Glutamatergic neuron (in vitro differentiated cells): ENCODE measurements at regions not wholly inside any gene's neighbourhood (a gene's known extent, or its start where the extent isn't known, plus 50 kb on each side); places are given as distances from the start of the nearest gene placed in this dataset.

Experiments
- DNase-seq: peaks from one replicate; pipeline ENCODE4 v3.0.0; 2022
- H3K27ac Mint-ChIP-seq: one replicate; pipeline ENCODE4 v1.8.0; 2020; ENCODE audit warnings: mild to moderate bottlenecking, mixed read lengths, inconsistent platforms; ENCODE audit not compliant: unreplicated experiment
- H3K27me3 Mint-ChIP-seq: one replicate; pipeline ENCODE4 v1.8.0; 2020; ENCODE audit warnings: mild to moderate bottlenecking, moderate library complexity, mixed read lengths, inconsistent platforms; ENCODE audit not compliant: unreplicated experiment
- H3K36me3 Mint-ChIP-seq: one replicate; pipeline ENCODE4 v1.8.0; 2020; ENCODE audit warnings: mild to moderate bottlenecking, mixed read lengths, inconsistent platforms; ENCODE audit not compliant: unreplicated experiment
- H3K4me1 Mint-ChIP-seq: one replicate; pipeline ENCODE4 v1.8.0; 2020; ENCODE audit warnings: mild to moderate bottlenecking, low read depth, mixed read lengths, inconsistent platforms; ENCODE audit not compliant: unreplicated experiment
- H3K4me3 Mint-ChIP-seq: one replicate; pipeline ENCODE4 v1.8.0; 2020; ENCODE audit warnings: mild to moderate bottlenecking, mixed read lengths, inconsistent platforms; ENCODE audit not compliant: unreplicated experiment
- H3K9me3 Mint-ChIP-seq: one replicate; pipeline ENCODE4 v1.8.0; 2020; ENCODE audit warnings: mild to moderate bottlenecking, moderate library complexity, mixed read lengths, inconsistent platforms; ENCODE audit not compliant: unreplicated experiment
- TF ChIP-seq, protein P1 (sequence below): fragments of 200-600 bp; sonication (generic); IDR thresholded peaks from one replicate; pipeline ENCODE4 v1.5.0; 2021; ENCODE audit not compliant: partially characterized antibody, unreplicated experiment

DNA sequence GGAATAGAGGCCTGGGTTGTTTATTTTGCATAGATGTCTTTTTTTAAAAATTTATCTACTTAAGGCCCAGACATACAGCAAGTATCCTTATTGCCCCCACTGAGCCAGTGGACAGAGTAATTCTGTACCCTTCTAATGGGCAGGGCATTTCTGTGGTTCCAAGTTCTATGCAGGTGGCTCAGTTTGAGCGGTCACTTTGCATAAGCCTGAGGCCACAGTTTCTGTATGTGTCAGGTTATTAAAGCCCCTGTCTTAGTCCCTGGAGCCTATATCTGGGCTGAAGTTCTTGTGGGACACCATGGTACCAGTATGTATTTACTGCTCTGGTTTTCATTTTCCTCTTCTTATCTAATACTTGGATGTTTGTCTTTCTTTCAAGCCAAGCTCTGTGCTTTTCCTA, 168.8 kb downstream of the MID1IP1 start:
- Mint-ChIP-seq H3K9me3 (no peaks in the 10 kb centered on the region), H3K36me3 (no peaks in the 10 kb centered on the region), H3K27ac (no peak overlapping the region), H3K4me1 (no peaks in the 10 kb centered on the region), H3K27me3 (no peaks in the 10 kb centered on the region), H3K4me3 (no peak overlapping the region)
- TF ChIP-seq, protein P1, sequence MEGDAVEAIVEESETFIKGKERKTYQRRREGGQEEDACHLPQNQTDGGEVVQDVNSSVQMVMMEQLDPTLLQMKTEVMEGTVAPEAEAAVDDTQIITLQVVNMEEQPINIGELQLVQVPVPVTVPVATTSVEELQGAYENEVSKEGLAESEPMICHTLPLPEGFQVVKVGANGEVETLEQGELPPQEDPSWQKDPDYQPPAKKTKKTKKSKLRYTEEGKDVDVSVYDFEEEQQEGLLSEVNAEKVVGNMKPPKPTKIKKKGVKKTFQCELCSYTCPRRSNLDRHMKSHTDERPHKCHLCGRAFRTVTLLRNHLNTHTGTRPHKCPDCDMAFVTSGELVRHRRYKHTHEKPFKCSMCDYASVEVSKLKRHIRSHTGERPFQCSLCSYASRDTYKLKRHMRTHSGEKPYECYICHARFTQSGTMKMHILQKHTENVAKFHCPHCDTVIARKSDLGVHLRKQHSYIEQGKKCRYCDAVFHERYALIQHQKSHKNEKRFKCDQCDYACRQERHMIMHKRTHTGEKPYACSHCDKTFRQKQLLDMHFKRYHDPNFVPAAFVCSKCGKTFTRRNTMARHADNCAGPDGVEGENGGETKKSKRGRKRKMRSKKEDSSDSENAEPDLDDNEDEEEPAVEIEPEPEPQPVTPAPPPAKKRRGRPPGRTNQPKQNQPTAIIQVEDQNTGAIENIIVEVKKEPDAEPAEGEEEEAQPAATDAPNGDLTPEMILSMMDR, result no peak
- DNase-seq, result no peak

DNA sequence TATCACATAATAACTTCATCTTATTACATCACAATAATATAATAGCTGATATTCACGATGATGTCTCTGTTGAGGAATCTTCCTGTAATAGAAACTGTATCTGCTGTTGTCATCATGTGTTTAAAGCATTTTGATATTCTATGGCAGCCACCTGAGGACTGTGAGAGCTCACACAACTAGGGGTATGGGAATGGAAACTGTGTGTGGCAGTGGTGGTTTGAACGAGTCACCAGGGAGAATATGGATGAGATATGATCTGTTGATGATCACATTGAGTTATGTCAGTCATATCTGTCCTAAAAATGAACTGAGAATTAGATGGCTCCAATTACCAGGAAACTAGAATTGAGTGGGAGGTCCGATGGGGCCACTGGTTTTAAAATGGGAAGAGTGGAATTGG, 169.6 kb downstream of the MID1IP1 start:
- H3K36me3 Mint-ChIP-seq, result no peaks in the 10 kb centered on the region
- no peak for DNase-seq
- H3K9me3 Mint-ChIP-seq, result no peaks in the 10 kb centered on the region
- no peaks in the 10 kb centered on the region for H3K4me1 Mint-ChIP-seq
- no peak overlapping the region for H3K27ac Mint-ChIP-seq
- H3K27me3 Mint-ChIP-seq, result no peaks in the 10 kb centered on the region
- TF ChIP-seq, protein P1, result no peak
- no peak overlapping the region for H3K4me3 Mint-ChIP-seq

DNA sequence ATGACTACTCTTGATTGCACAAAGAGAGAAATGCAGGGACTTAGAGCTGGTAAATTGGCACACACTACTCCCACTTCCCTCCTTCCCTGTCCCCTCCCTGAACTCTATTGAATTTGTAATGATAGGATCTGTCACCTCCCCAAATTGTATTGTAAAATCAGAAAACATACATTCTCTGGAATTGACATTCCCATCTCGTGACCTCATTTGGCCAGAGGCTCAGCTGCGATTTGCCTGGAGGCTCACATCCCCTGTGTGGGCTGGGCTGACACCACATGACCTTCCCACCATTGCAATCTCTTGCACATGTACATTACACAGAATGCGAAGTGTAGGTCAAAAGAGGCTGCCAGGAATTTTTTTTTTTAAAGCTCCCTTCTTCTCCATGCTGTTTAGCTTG, 172.1 kb downstream of the MID1IP1 start:
- H3K4me1 Mint-ChIP-seq, result no peaks in the 10 kb centered on the region
- no peaks in the 10 kb centered on the region for H3K36me3 Mint-ChIP-seq
- H3K4me3 Mint-ChIP-seq, result no peak overlapping the region
- H3K9me3 Mint-ChIP-seq, result no peaks in the 10 kb centered on the region
- H3K27ac Mint-ChIP-seq, result no peak overlapping the region
- TF ChIP-seq, protein P1, result no peak
- H3K27me3 Mint-ChIP-seq, result no peaks in the 10 kb centered on the region
- peak; percentile 14 for DNase-seq

DNA sequence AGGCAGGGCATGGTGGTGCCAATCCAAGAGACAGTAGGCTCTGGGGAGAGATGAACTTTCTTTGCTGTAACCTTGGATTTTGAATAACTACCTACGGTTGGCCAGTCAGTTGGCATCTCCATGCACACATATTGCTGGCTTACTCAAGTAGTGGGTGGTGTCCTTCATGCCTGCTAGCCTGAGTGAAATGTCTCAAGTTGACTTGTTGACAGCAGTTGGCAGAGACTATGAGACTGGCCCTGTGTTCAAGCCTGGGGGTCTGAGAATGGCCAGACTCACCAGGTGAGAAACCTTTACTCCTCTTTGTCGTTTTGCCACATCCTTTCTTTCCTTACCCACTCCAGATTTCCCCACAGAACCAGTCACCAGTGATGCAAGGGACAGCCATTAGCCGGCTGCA, 173.3 kb downstream of the MID1IP1 start:
- TF ChIP-seq, protein P1, result no peak
- no peak for DNase-seq
- Mint-ChIP-seq H3K36me3 (no peaks in the 10 kb centered on the region), H3K9me3 (no peaks in the 10 kb centered on the region), H3K27ac (no peak overlapping the region), H3K4me3 (no peak overlapping the region), H3K27me3 (no peaks in the 10 kb centered on the region), H3K4me1 (no peaks in the 10 kb centered on the region)

DNA sequence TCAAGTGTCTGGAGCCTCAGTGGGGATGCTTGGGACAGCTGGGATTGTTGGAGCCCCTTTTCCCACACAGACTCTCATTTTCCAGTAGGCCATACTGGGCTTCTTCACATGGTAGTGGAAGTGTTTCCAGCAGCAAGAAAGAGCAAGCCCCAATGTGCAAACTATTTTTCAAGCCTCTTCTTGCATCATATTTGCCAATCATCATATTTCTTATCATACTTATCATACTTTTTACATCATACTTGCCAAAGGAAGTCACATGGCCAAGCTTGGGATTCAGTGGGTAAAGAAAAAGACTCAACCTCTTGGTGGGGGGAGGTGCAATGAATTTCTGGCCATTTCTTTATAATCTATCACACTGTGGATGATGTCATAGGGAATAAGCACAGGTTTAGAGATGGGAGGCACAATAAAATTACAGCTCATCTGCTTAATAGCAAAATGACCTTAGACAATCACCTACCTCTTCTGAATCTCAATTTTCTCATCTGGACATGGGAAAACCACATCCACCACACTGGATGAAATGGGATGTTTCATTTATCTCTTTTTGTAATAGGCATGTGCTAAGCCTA, 174.2 kb downstream of the MID1IP1 start:
- Mint-ChIP-seq H3K4me3 (no peak overlapping the region), H3K27me3 (no peaks in the 10 kb centered on the region), H3K4me1 (no peaks in the 10 kb centered on the region), H3K9me3 (no peaks in the 10 kb centered on the region), H3K36me3 (no peaks in the 10 kb centered on the region), H3K27ac (no peak overlapping the region)
- DNase-seq, result no peak
- TF ChIP-seq, protein P1, result no peak
